ENCODE measurements at regions not wholly inside any gene's neighbourhood (a gene's known extent, or its start where the extent isn't known, plus 50 kb on each side); places are given as distances from the start of the nearest gene placed in this dataset.
"Not testable (repeated sequence)": the region's sequence is repeated elsewhere in the genome, so short reads cannot be mapped to it uniquely, and the experiment has no call there.

DNA sequence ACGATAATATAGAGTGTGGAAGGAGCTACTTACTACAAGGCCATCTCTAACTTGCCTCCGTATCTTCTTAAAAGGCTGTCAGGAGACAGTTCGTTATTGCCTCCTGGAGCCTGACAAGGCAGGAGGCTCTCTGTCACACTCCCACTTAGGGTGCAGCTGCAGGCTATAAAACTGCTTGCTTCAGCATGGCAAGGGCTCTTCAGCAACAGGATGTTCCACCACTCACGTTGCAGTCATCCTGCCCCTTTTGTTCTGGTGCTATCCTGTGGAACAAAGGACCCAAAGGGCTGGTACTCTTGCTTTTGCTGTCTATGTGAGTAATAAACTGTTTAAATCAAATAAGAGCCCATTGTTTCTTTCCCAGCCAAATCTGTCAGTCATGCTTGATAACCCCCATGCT lies 508.9 kb downstream of the NTRK2 start:
- DNase-seq = no peak
- in situ Hi-C loops (cut with MboI; ENCODE audit: low pct_unique_long_range_greater_than_20kb, low sequenced_read_pairs) = no loop called here

- in situ Hi-C loops (cut with MboI; ENCODE audit: low pct_unique_long_range_greater_than_20kb, low sequenced_read_pairs) = no loop called here
Measured at GRCh38 chr9:85173967-85174366, 504.4 kb downstream of the NTRK2 start.

GRCh38 chr9:85172001-85172978 lies 502.8 kb downstream of the NTRK2 start:
- in situ Hi-C loops (cut with MboI; ENCODE audit: low pct_unique_long_range_greater_than_20kb, low sequenced_read_pairs) = no loop called here
- no peak for DNase-seq

More at GRCh38 chr9:85173967-85174366, 504.4 kb downstream of the NTRK2 start:
- no peak for DNase-seq

GRCh38 chr9:85171163-85171562 lies 501.6 kb downstream of the NTRK2 start:
- in situ Hi-C loops (cut with MboI; ENCODE audit: low pct_unique_long_range_greater_than_20kb, low sequenced_read_pairs) = no loop called here
- no peak for DNase-seq

DNA sequence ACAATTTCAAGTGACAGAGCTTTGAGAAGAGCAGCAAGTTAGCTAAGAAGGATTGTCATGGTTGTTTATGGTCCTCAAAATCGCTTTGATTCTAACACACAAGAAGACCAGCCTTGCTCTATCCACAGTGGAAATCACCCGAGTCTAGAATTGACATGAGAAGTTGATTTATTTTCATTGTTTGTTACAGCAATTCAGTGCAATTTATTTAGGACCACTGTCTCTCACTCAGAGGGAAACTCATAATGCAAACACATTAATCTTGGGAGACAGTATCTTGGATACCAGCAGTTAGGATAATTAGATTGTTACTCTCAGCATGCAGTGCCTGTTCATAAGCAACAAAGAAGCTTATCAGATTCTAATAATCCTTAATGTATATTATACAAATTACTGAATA lies 498.9 kb downstream of the NTRK2 start:
- DNase-seq = no peak
- in situ Hi-C loops (cut with MboI; ENCODE audit: low pct_unique_long_range_greater_than_20kb, low sequenced_read_pairs) = no loop called here

DNA sequence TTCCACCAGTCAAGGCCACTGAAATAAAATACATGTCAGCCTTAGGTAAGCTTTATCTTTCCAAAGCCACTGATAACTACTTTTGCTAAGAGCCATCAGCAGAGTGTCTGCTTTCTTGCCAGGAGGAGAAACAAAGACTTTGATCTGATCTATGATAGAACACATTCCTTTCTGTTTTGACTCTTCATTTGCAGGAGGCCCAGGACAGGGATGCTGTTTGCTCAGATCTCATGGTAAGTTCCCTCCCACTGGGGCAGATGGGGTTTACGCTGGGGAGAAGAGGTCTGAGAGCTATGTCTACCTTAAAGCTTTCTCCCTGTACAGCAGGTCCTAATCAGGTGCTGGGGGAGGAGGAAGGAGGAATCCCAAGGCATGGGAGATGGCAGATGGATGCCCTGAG lies 497.6 kb downstream of the NTRK2 start:
- in situ Hi-C loops (cut with MboI; ENCODE audit: low pct_unique_long_range_greater_than_20kb, low sequenced_read_pairs) = no loop called here
- no peak for DNase-seq

- in situ Hi-C loops (cut with MboI; ENCODE audit: low pct_unique_long_range_greater_than_20kb, low sequenced_read_pairs) = no loop called here
Measured at GRCh38 chr9:85163825-85164224, 494.3 kb downstream of the NTRK2 start.

GRCh38 chr9:85163415-85163814 lies 493.9 kb downstream of the NTRK2 start:
- in situ Hi-C loops (cut with MboI; ENCODE audit: low pct_unique_long_range_greater_than_20kb, low sequenced_read_pairs) = no loop called here
- no peak for DNase-seq

More at GRCh38 chr9:85163825-85164224, 494.3 kb downstream of the NTRK2 start:
- DNase-seq = no peak

DNA sequence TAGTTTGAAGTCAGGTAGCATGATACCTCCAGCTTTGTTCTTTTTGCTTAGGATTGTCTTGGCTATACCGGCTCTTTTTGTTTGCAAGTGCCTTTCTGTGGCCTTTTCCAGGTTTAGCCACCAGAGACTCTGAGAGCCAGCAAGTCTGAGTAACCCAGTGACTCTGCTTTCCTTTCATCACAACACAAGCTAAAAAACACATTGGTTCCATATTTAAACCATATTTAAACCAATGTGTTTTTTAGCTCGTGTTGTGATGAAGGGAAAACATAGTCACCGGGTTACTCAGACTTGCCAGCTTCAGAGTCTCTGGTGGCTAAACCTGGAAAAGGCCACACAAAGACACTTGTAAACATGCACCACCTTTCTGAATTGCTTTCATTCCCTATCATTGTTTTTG lies 493.3 kb downstream of the NTRK2 start:
- DNase-seq = no peak
- in situ Hi-C loops (cut with MboI; ENCODE audit: low pct_unique_long_range_greater_than_20kb, low sequenced_read_pairs) = no loop called here

- DNase-seq; in situ Hi-C loops (cut with MboI; ENCODE audit: low pct_unique_long_range_greater_than_20kb, low sequenced_read_pairs): not testable (repeated sequence)
Measured at GRCh38 chr9:85160944-85161343, 491.4 kb downstream of the NTRK2 start.

DNA sequence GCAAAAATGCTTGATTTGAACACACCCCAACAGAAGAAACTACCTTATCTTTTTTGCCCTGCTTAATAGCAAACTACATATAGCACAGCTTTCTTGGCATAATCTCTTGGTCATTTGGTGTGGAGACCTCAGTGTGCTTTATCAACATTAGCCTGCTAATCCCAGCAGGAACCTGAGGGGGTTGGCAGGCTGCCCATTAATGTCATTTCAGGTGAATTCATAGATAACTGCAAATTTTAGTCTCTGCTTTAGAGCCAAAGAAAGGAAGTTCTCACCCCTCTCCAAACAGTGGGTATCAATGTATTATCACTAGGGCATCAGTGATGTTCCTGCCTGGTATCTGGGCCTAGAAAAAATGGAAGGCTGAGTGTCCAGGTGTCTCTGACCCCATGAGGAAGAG lies 489.0 kb downstream of the NTRK2 start:
- no peak for DNase-seq
- in situ Hi-C loops (cut with MboI; ENCODE audit: low pct_unique_long_range_greater_than_20kb, low sequenced_read_pairs) = no loop called here

DNA sequence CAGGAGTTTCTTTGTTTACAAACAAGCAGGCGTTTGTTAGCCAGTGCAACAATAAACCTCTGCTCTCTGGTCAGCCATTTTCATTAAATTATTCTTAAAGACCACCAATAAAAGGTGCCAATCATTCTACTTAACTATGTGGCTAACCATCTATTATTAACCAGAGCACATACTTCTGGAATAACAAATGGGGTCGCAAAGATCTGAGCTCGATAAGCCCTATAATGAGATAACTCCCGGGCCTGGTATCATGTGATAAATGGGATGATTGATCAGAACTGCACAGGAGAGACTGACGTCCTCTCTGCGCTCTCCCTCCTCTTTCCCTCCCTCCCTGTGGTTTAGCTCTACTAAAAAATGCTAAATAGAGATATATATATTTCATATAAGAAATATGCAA lies 488.2 kb downstream of the NTRK2 start:
- in situ Hi-C loops (cut with MboI; ENCODE audit: low pct_unique_long_range_greater_than_20kb, low sequenced_read_pairs) = no loop called here

GRCh38 chr9:85156652-85157051 lies 487.1 kb downstream of the NTRK2 start:
- no peak for DNase-seq
- in situ Hi-C loops (cut with MboI; ENCODE audit: low pct_unique_long_range_greater_than_20kb, low sequenced_read_pairs) = no loop called here

More for the DNA sequence above, 488.2 kb downstream of the NTRK2 start:
- no peak for DNase-seq

DNA sequence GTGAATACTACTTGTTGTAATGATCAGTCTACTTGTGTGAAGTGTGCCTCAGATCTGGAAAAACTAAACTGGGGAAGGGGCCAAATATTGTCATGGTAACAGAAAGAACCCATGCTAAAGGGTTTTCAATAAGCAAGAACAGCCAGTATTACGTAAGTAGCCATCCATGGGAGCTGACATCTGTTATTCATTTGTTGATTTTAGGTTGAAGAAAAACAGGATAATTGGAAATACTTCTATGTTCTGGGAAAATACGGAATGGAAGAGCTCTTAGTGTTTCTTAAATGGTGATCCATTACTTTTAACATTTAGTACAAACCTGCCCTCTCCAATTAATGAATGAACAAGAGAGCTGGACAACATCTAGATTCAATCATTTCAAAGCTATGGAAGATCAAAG lies 485.8 kb downstream of the NTRK2 start:
- in situ Hi-C loops (cut with MboI; ENCODE audit: low pct_unique_long_range_greater_than_20kb, low sequenced_read_pairs) = no loop called here
- no peak for DNase-seq

GRCh38 chr9:85151741-85152140 lies 482.2 kb downstream of the NTRK2 start:
- in situ Hi-C loops (cut with MboI; ENCODE audit: low pct_unique_long_range_greater_than_20kb, low sequenced_read_pairs) = no loop called here
- no peak for DNase-seq

DNA sequence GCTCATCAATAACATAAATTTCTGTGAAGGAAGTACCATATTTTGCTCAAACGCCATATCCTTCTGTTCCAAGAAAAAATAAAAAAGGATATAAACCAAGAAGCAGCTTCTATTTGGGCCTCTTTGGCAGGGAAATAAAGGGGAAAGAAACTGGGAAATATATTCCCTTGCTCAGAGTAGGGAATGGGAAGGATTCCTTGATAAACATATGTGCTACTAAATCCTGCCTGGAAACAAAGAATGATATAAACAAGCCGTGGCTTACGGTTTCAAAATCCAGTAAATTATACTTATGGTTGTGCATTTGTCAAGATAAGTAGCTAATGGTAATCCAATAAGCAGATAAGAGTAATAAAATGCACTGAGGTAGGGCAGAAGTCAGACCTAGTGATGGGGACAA lies 481.6 kb downstream of the NTRK2 start:
- in situ Hi-C loops (cut with MboI; ENCODE audit: low pct_unique_long_range_greater_than_20kb, low sequenced_read_pairs) = no loop called here

DNA sequence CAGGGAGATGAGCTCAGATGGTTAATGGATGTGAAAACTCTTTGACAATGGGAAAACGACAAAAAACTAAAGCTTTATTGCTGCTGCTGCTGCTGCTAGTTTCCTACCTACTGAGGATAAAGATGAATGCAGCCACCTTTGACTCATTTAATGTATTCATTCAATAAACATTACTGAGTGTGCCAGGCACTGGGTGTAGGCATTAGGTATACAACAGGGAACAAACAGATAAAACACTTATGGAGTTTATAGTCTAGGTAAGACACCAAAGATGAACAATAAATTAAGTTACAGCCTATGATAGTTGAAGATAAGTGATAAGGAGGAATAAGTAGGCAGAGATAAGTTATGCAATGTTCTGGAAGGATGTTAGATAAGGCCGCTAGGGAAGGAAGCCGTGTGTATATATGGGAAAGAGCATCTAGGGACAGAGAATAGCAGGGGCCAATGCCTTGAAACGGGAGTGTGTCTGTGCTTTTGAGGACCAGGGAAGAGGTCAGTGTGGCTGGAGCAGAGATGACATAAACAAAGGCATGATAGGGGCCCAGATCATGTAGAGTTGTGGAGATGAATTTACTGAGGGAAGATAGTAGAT lies 477.6 kb downstream of the NTRK2 start:
- no peak for DNase-seq
- in situ Hi-C loops (cut with MboI; ENCODE audit: low pct_unique_long_range_greater_than_20kb, low sequenced_read_pairs) = no loop called here

More for the DNA sequence above, 481.6 kb downstream of the NTRK2 start:
- DNase-seq = no peak

DNA sequence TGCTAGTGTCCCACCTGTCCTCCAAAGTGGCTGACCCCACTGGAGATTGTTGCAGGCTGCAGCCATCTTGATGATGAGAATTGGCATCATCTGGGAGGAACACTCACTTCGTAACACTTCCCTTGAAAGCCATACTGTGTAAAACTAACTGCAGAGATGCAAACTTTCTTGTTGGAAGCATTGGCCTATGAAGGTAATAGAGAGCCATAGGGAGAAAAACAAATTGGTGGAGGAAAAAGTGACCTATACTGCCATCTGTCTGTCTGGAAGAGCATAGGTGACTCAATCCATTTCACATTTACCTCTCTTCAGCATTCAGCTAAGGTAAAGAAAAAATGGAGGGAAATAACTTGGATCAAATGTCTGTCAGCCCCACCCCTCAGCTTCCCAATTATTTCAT lies 473.4 kb downstream of the NTRK2 start:
- in situ Hi-C loops (cut with MboI; ENCODE audit: low pct_unique_long_range_greater_than_20kb, low sequenced_read_pairs) = no loop called here
- DNase-seq = peak; percentile 7

- in situ Hi-C loops (cut with MboI; ENCODE audit: low pct_unique_long_range_greater_than_20kb, low sequenced_read_pairs) = no loop called here
- no peak for DNase-seq
Measured at GRCh38 chr9:85142496-85142911, 473.0 kb downstream of the NTRK2 start.

DNA sequence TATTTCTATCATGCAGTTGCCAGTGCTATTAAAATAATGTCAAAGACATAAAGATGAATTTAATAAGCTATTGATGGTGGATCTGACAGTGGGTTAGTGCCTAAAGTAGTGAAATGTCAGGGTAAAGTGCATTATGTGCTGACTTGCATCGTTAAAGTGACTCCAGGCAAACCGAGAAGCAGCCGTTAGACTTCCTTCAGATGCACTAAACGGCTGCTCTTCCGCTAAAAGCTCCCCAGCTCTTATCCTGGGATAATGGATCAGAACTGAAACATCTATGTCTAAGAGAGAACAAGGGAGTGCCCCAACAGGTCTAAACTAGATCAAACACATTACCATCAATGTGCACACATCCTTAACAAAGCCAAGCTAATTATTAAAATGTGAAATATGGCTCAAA lies 468.2 kb downstream of the NTRK2 start:
- DNase-seq = no peak
- in situ Hi-C loops (cut with MboI; ENCODE audit: low pct_unique_long_range_greater_than_20kb, low sequenced_read_pairs) = no loop called here

Measured in KBM-7 (cell line).